Caki2 (cell line): ENCODE measurements at regions not wholly inside any gene's neighbourhood (a gene's known extent, or its start where the extent isn't known, plus 50 kb on each side); places are given as distances from the start of the nearest gene placed in this dataset.
A peak's percentile ranks its signal among the peaks of the same experiment; 100 is the strongest.
"Not testable (repeated sequence)": the region's sequence is repeated elsewhere in the genome, so short reads cannot be mapped to it uniquely, and the experiment has no call there.

Experiments used
- DNase-seq: peaks from one replicate; pipeline ENCODE4 v3.0.0-alpha.2; 2015; ENCODE audit warnings: low read depth
- in situ Hi-C: cut with HindIII; loops from 2 replicates; pipeline ENCODE4 v1.10.0; 2016; ENCODE audit warnings: low sequenced_read_pairs, low pct_unique_long_range_greater_than_20kb, mixed read lengths

GRCh38 chr21:35982717-35983116 lies 77.6 kb downstream of the SETD4 start:
- no peak for DNase-seq
- in situ Hi-C loops, result no loop called here

- DNase-seq, result no peak
- in situ Hi-C loops, result no loop called here
These were observed 78.7 kb downstream of the SETD4 start for GRCh38 chr21:35981514-35982070.

DNA sequence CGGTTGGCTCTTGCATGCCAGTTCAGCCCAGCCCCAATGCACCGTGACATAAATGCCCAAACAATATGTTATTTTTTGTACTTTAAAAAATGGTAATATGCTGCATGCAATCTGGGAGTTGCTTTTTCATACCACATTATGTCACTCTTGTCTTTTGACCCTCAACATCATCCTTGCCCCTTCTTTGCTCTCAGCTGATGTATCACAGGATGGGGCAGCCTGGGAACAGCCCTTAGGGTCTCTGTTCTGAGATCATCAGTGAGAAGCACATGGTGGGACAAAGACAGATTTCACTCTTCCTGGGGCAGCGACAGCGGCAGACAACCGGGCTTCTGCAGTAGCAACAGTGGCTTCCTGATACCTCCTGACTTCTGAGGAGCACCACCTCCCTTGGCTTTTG lies 79.5 kb downstream of the SETD4 start:
- in situ Hi-C loops, result no loop called here
- DNase-seq, result no peak

GRCh38 chr21:35977860-35978259 lies 82.5 kb downstream of the SETD4 start:
- DNase-seq, in situ Hi-C loops: not testable (repeated sequence)

DNA sequence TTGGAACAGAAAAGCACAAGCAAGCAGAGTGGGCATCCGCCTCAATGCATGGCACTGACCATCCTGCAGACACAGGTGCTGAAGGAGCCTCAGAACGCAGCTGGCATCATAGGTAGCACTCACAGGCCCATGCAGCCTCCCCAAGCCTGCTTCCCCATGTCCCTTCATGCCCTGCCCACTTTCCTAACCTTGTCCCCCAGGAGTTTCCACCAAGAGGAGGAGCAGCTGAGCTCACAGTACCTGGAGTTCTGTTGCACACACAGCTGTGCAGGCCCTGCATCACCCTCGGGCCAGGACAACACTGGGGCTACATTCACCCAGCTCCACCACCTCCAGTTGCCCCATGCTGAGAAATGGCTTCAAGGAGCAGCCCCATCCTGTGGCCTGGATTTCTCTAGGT lies 83.4 kb downstream of the SETD4 start:
- in situ Hi-C loops, result no loop called here

GRCh38 chr21:35976481-35976880 lies 83.8 kb downstream of the SETD4 start:
- no peak for DNase-seq
- in situ Hi-C loops, result no loop called here

More for the DNA sequence above, 83.4 kb downstream of the SETD4 start:
- no peak for DNase-seq

GRCh38 chr21:35974775-35975174 lies 85.6 kb downstream of the SETD4 start:
- in situ Hi-C loops, result no loop called here
- no peak for DNase-seq

GRCh38 chr21:35971824-35972223 lies 88.5 kb downstream of the SETD4 start:
- in situ Hi-C loops, result no loop called here
- no peak for DNase-seq

DNA sequence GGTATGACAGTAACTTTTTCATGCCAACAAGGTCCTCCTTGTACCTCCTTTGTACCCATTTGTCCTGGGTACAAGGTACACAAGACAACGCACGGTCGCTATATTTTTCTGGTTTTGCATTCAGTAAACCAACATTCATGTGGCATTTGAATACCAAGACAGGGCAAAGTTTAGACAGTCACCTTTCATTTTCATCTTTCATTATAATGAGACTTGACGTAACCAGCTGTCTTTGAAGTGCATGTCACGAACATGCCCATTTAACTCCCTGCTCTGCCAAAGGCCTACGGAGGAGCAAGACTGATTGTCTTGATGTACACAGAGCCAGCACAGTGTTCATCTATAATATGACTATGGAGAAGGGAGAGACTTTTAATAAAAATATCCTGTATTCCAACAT lies 91.0 kb downstream of the SETD4 start:
- no peak for DNase-seq
- in situ Hi-C loops, result no loop called here

GRCh38 chr21:35968564-35968963 lies 91.8 kb downstream of the SETD4 start:
- DNase-seq, result no peak
- in situ Hi-C loops, result no loop called here

- DNase-seq, result no peak
- in situ Hi-C loops, result no loop called here
These were observed 94.6 kb downstream of the SETD4 start for GRCh38 chr21:35965699-35966098.

GRCh38 chr21:35963920-35964451 lies 96.3 kb downstream of the SETD4 start:
- DNase-seq, result peak; percentile 95
- in situ Hi-C loops, result no loop called here

- no peak for DNase-seq
- in situ Hi-C loops, result no loop called here
These were observed 97.4 kb downstream of the SETD4 start for GRCh38 chr21:35962917-35963316.

DNA sequence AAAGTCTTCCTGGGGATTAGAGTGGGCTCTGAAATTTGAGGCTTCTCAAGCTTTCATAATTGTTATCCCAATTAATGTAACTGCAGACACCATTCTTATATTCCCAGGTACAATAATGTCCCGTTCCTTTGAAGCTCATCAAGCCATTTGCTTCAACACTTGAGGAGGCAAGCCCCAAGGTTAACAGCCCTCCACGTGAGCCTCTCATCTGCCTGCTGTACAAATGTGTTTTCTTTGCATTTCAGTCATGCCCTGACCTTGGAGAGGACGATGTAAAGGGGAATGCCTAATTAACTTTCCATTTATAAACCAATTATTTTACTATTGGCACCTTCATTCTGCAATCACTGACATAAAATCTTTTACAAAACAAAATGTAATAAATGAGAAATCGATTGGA lies 106.3 kb downstream of the SETD4 start:
- in situ Hi-C loops, result no loop called here
- no peak for DNase-seq

GRCh38 chr21:35953597-35953996 lies 106.7 kb downstream of the SETD4 start:
- DNase-seq, result no peak
- in situ Hi-C loops, result no loop called here

DNA sequence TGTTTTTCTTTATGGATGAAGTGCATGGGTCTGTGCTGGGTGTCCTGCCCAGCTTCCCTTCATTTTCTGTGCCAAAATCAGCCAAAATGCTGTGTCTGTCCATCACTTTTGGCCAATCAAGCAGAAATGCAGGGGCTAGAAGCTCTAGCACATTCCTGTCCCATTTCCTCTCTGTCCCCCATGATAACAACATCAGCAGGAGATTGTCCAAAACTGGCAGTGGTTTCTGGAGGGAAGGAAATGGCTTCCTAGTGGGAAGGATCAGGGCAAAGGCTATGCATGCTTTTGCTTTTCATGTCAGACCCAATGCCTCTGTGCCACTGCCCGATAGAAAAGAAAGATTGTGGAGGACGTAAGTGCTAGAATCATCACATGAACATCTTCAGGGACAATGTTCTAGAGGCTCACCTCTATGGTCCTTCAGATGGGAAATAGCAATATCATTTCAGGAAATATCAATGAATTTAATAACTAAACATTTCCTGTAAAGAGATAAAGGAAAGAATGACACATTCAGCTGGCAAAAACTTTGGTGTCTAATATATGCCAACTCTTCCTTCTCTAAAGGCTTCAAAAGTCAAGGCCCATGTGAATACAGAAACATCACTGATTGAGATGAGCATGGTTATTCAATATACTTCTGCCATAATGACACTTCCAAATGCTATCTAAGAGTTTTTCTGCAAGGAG lies 107.5 kb downstream of the SETD4 start:
- in situ Hi-C loops, result no loop called here
- DNase-seq, result no peak

DNA sequence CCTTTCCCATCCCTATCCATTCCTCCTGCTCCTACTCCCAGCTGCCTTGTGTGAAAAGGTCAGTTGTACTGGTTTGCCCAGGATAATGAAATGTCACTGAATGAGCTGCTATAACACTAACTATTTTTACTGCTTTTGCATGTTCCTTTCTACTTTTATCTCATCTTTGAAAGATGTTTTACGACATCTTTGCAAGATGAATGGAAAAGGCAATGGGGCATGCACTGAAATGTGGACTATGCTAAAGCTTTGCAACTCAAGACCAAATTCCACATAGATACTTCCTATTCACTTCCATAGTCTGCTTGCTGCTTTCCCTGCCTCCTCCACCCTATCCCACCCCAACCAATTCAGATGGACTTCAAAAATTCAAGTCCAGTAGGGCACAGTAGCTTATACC lies 111.3 kb downstream of the SETD4 start:
- no peak for DNase-seq
- in situ Hi-C loops, result no loop called here

- DNase-seq, result no peak
- in situ Hi-C loops, result no loop called here
These were observed 115.1 kb downstream of the SETD4 start for GRCh38 chr21:35945089-35945671.

DNA sequence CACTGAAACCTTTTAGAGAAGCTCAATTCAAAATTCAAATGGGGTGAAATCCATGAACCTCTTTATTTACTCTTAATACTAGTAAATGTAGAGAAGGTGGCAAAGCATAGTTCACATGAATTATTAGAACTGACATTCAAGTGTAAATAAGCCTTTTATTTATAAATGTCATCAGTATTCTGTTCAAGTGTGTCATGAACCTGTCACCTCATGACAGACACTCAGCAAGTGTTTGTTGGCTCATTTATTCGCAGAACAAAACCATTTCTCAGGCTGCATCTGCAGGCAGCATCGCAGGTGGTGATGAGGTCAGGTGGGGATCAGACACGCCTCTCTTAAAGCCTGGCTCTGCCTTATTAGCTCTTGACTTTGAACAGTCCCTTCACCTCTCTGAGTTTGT lies 116.6 kb downstream of the SETD4 start:
- DNase-seq, result no peak
- in situ Hi-C loops, result no loop called here
